Gastrocnemius medialis (tissue), 4 donors: ENCODE measurements at regions not wholly inside any gene's neighbourhood (a gene's known extent, or its start where the extent isn't known, plus 50 kb on each side); places are given as distances from the start of the nearest gene placed in this dataset.

Experiments
- POLR2A ChIP-seq, 2 donors: fragments of 450-650 bp; IDR thresholded peaks; one replicate each; pipeline ENCODE4 v1.6.1; 2017; ENCODE audit warnings: antibody characterized with exemption in 2 of 2, mild to moderate bottlenecking in 2 of 2, moderate library complexity in 2 of 2
- TF ChIP-seq, protein P1 (sequence below), 5 experiments: fragments of 450-650 bp in 3 of 5; fragments of 200-600 bp in 2 of 5; sonication (generic) in 2 of 5; IDR thresholded peaks in 4 of 5; conservative IDR thresholded peaks in 1 of 5; 1 replicate in 4 of 5; 2 replicates in 1 of 5; pipeline ENCODE4 v1.5.1; 2016 to 2019; ENCODE audit warnings: antibody characterized with exemption in 5 of 5, mild to moderate bottlenecking in 3 of 5, moderate library complexity in 3 of 5

DNA sequence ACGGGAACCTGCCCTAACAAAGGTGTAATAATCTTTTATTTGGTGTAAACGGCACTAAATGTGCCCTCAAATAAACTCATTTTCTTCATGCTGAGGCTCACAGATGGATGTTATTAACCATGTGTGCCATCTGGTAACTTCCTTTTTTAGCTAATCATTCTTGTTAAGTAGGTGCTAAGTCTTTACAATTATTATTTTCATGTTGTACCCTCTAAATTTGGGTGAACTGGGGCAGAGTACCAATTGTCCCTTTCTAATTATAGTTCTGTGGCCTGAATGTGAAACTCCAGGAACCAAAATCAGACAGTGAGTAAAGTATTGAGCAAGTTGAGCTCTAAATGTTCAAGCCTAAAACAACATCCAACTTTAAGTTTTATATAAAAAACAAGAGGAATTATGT is 220.7 kb upstream of the CADM2 start:
- no peak for TF ChIP-seq POLR2A (IDR thresholded peaks at IDR 0.05)
- TF ChIP-seq, protein P1, sequence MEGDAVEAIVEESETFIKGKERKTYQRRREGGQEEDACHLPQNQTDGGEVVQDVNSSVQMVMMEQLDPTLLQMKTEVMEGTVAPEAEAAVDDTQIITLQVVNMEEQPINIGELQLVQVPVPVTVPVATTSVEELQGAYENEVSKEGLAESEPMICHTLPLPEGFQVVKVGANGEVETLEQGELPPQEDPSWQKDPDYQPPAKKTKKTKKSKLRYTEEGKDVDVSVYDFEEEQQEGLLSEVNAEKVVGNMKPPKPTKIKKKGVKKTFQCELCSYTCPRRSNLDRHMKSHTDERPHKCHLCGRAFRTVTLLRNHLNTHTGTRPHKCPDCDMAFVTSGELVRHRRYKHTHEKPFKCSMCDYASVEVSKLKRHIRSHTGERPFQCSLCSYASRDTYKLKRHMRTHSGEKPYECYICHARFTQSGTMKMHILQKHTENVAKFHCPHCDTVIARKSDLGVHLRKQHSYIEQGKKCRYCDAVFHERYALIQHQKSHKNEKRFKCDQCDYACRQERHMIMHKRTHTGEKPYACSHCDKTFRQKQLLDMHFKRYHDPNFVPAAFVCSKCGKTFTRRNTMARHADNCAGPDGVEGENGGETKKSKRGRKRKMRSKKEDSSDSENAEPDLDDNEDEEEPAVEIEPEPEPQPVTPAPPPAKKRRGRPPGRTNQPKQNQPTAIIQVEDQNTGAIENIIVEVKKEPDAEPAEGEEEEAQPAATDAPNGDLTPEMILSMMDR (IDR thresholded peaks at IDR 0.05 in 4 of 5, conservative IDR thresholded peaks at IDR 0.05 in 1 of 5), result no peak
